ENCODE measurements at regions not wholly inside any gene's neighbourhood (a gene's known extent, or its start where the extent isn't known, plus 50 kb on each side); places are given as distances from the start of the nearest gene placed in this dataset.
A peak's percentile ranks its signal among the peaks of the same experiment; 100 is the strongest.

DNA sequence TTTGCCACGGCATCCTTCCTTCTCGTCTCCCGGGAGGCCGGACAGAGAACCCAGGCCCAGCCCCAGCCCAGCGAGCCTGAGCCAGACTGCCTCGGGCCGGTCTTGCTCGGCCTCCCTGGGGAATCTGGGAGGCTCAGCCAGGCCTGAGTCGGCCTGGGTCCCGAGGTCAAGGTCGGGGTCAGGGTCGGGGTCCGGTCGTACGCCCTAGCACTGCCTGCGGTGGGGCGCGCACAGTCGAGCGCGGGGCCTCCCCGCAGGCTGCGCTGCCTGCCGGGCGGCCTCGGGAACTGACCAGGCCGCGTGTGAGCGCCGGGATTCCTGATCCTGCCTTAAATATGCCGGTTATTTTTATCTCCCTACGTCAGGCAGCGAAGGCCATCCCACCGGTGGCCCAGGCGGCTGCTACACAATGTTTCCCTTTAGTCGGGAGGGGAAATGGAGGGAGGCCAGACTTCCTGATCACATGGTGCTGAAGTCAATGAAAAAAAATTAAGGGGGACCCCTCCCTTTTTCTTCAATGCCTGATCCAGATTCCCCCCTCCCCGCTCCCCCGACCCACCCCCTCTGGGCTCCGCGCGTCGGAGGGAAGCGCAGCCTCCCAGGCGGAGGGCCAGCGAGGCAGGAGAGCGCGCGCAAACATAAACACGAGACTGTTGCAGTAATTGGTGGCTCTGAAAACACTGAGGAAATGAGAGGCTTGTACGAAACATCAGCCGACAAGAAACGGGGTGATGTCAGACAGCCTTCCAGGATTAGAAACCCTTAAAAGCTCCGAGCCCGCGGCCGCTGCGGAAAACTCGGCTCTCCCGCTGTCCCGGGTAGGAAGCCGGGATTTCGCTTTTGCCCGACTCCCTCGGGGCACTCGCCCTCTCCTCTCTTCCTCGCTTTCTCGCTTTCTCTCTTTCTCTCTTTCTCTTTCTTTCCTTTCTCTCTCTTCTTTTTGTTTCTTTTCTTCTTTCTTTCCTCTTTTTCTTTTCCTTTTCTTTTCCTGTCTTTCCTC lies 148.2 kb upstream of the KLF4 start:
- H3K4me1 ChIP-seq: peaks cover 45 to 54% (median 49%) of the 10 kb centered on the region in 10 experiments
- no peaks in the 10 kb centered on the region for H3K36me3 ChIP-seq
- no peaks in the 10 kb centered on the region for H4K20me1 ChIP-seq
- peak overlapping the region; percentile 87 to 99 (median 91) for H3K9ac ChIP-seq
- H3K27ac ChIP-seq: peak overlapping the region; percentile 91 to 100 (median 98)
- peak overlapping the region; percentile 53 to 73 (median 62) for H3K4me3 ChIP-seq
- no peaks in the 10 kb centered on the region for H3K27me3 ChIP-seq
- TF ChIP-seq Cebpa-rat (IDR thresholded peaks at IDR 0.05): no peak
- no peaks in the 10 kb centered on the region for H3K9me3 ChIP-seq (replicated peaks in 1 of 11)
- peak overlapping the region; percentile 92 to 99 (median 95) for H3K4me2 ChIP-seq

DNA sequence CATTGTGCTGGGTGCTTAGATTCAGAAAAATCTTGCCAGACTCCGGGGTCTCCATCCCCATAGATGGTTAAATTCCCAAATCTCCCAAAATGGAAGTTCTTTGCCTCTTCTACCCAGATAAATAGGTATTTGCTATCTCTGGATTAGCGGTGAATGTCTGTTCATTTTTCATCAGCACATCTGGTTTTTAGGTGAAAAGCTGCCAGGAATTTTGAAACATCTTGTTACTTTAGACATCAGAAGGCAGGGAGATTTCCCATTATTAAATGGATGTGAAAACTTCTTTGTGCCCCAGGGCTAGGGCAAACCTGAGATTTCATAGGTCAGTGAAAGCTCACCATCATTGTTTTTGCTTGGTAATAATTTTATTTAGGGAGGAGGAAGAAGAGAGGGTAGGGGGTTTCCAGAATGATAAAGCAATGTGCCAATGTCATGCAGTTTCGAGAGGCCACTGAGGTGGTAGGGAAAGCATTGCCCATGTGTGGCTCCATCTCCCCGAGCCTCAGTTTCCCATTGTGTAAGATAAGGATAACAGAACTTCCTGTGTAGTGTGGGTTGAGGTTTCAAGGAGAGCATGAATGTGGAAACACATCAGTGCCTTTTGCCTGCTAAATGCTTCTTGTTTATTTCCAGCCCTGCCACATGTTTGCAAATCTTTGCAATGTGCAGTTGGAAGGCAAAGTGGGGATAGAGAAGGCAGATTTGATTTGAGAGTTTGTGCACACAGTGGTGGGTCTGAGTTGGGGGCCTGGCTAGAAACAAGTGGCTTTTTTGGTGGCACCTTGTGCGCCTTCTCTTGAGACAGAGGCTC lies 147.2 kb upstream of the KLF4 start:
- H3K9me3 ChIP-seq (replicated peaks in 1 of 11): no peaks in the 10 kb centered on the region
- peak overlapping the region; percentile 79 to 99 (median 94) for H3K4me2 ChIP-seq
- H3K9ac ChIP-seq: peak overlapping the region; percentile 87 to 99 (median 91)
- H3K27ac ChIP-seq: peak overlapping the region; percentile 91 to 100 (median 98)
- H3K27me3 ChIP-seq: no peaks in the 10 kb centered on the region
- no peaks in the 10 kb centered on the region for H3K36me3 ChIP-seq
- H4K20me1 ChIP-seq: no peaks in the 10 kb centered on the region
- TF ChIP-seq Cebpa-rat (IDR thresholded peaks at IDR 0.05): peak in 7 of 11 experiments; percentile 26 to 88 (median 62); a peak in 10 of 22 replicates
- peak overlapping the region in 9 of 10 experiments; percentile 49 to 73 (median 62); a peak in 18 of 20 replicates for H3K4me3 ChIP-seq
- H3K4me1 ChIP-seq: peaks cover 45 to 55% (median 52%) of the 10 kb centered on the region in 10 experiments

DNA sequence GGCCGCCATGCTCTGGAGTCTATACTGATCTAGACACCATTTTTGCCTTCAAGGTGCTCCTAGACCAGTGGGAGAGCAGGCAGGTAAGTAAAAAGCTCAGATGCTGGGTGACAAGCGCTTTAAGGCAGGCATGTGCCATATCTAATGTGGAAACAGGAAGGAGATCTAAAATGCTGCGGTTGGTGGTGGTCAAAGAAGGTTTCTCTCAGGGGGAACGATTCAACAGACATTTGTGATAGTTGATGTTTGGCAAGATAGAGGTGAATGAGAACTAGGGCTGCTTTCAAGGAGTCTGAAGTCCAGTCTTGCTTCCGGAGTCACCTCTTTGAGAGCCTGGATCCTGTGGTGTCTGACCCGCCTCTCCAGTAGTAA lies 146.2 kb upstream of the KLF4 start:
- Histone ChIP-seq H3K27me3 (no peaks in the 10 kb centered on the region), H3K4me2 (peak overlapping the region; percentile 79 to 99 (median 94)), H3K9me3 (replicated peaks in 1 of 11) (no peaks in the 10 kb centered on the region), H3K4me3 (peak overlapping the region in 2 of 10 experiments; percentile 2 to 5; a peak in 1 of 20 replicates), H4K20me1 (no peaks in the 10 kb centered on the region), H3K36me3 (no peaks in the 10 kb centered on the region), H3K27ac (peak overlapping the region in 10 of 11 experiments; percentile 39 to 100 (median 98); a peak in 20 of 22 replicates), H3K4me1 (peaks cover 45 to 64% (median 54%) of the 10 kb centered on the region in 10 experiments), H3K9ac (peak overlapping the region in 8 of 11 experiments; percentile 87 to 99 (median 90); a peak in 15 of 22 replicates)
- TF ChIP-seq Cebpa-rat (IDR thresholded peaks at IDR 0.05): 0 out of 22 replicates have a peak, but pooled peaks of 1 of the 11 experiments have one; percentile 9

DNA sequence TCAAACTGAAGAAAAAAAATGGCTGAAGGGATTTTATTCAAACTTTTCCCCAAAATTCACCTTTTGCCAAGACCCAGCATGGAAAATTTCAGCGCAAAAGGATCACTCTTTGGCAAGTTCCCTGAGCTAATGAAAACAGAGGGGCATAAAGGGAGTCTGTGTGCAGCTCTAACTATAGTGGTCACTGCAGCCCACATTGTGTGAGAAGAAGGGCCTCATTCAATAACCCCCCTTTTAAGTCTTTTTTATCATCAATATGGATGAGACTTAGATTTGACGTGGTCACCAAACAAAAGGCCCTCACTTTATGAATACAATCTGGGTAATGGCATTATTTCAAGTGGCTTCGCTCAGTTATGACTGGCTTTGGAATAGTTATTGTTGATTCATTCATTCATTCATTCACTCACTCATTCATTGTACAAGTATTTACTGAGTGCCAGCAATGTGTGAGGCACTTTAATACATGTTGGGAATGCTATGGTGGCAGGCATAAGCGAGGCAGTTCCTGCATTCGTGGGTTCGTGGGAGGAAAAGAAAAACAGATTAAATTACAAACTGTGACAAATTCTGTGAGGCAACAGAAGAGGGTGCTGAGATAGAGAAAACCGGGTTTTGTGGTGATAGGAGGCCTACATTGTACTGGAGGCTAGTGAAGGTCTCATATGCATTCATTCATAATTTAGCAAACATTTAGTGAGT lies 145.7 kb upstream of the KLF4 start:
- H3K4me1 ChIP-seq: peaks cover 45 to 64% (median 54%) of the 10 kb centered on the region in 10 experiments
- peak overlapping the region in 10 of 11 experiments; percentile 39 to 100 (median 98); a peak in 20 of 22 replicates for H3K27ac ChIP-seq
- no peaks in the 10 kb centered on the region for H4K20me1 ChIP-seq
- H3K9ac ChIP-seq: peak overlapping the region in 8 of 11 experiments; percentile 87 to 99 (median 90); a peak in 13 of 22 replicates
- no peak for TF ChIP-seq Cebpa-rat (IDR thresholded peaks at IDR 0.05)
- no peak overlapping the region for H3K4me3 ChIP-seq
- no peaks in the 10 kb centered on the region for H3K9me3 ChIP-seq (replicated peaks in 1 of 11)
- peak overlapping the region; percentile 79 to 99 (median 94) for H3K4me2 ChIP-seq
- no peaks in the 10 kb centered on the region for H3K27me3 ChIP-seq
- H3K36me3 ChIP-seq: no peaks in the 10 kb centered on the region

DNA sequence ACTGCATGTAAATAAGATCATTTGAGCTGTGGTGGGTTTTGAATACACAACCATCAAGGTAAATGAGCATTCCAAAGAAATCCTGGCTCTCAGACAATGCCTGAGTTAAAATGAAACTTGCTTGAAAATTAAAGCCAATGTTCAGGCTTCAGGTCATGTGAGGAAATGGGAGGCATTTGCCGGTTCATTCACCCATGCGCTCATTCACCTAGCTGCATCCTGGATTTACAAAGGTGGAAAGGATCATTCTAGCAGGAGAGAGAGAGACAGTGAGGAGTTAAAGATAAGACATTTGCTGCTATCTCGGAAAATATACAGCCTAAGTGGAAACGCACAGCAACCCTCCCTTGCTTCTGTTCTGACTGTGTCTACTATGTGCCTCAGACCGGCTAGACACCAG lies 143.8 kb upstream of the KLF4 start:
- Histone ChIP-seq H3K36me3 (no peaks in the 10 kb centered on the region), H3K4me1 (peaks cover 27 to 46% (median 38%) of the 10 kb centered on the region in 10 experiments), H3K4me3 (no peak overlapping the region), H3K27me3 (no peaks in the 10 kb centered on the region), H4K20me1 (no peaks in the 10 kb centered on the region), H3K4me2 (no peak overlapping the region), H3K9ac (no peak overlapping the region), H3K27ac (peak overlapping the region in 1 of 11 experiments; percentile 5; a peak in 1 of 22 replicates), H3K9me3 (replicated peaks in 1 of 11) (no peaks in the 10 kb centered on the region)
- no peak for TF ChIP-seq Cebpa-rat (IDR thresholded peaks at IDR 0.05)

DNA sequence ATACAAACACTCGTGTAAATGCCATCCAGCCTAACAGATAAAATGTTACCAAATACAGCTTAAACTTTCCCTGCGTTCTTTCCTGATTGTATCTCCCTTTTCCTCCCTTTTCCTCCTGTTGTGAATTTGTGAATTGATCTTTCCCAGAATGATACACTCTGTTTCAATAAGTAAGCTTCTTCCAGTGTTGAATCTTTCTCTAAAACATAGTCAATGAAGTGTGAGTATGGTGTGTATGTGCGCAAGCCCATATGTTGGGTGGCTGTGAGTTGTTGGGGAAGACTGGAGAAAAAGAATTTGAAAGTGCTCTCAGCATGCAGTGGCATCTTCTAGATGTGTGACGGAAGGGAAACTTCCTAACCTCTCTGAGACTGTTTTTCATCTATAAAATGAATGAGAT lies 143.1 kb upstream of the KLF4 start:
- no peak for TF ChIP-seq Cebpa-rat (IDR thresholded peaks at IDR 0.05)
- no peaks in the 10 kb centered on the region for H3K9me3 ChIP-seq (replicated peaks in 1 of 11)
- no peak overlapping the region for H3K27ac ChIP-seq
- no peak overlapping the region for H3K4me3 ChIP-seq
- no peaks in the 10 kb centered on the region for H3K36me3 ChIP-seq
- H4K20me1 ChIP-seq: no peaks in the 10 kb centered on the region
- peaks cover 27 to 44% (median 37%) of the 10 kb centered on the region in 10 experiments for H3K4me1 ChIP-seq
- no peaks in the 10 kb centered on the region for H3K27me3 ChIP-seq
- H3K9ac ChIP-seq: no peak overlapping the region
- no peak overlapping the region for H3K4me2 ChIP-seq

DNA sequence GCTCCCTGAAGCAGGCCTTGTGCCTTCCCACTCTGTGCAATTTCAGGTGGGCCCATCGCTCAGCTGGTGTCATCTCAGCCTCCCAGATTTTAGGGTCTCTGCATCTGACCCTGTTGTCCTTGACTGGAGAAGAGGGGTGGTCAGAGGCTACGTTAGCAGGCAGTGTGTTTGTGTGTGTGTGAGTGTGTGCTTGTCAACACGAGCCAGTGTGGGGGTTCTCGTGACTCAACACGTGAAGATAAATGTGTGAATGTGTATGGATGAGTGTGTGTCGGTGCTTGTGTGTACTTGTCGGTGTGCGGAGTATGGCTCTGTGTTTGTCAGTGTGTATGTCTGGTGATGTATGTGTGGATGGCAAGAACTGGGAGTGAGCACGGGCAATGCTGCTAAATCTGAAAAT lies 142.6 kb upstream of the KLF4 start:
- H3K27ac ChIP-seq: peak overlapping the region in 1 of 11 experiments; percentile 12; a peak in 2 of 22 replicates
- peaks cover 24 to 40% (median 33%) of the 10 kb centered on the region in 10 experiments for H3K4me1 ChIP-seq
- H3K9me3 ChIP-seq (replicated peaks in 1 of 11): no peaks in the 10 kb centered on the region
- H3K4me3 ChIP-seq: no peak overlapping the region
- H3K4me2 ChIP-seq: peak overlapping the region in 2 of 11 experiments; percentile 4 to 32; a peak in 2 of 22 replicates
- H3K9ac ChIP-seq: no peak overlapping the region
- H4K20me1 ChIP-seq: no peaks in the 10 kb centered on the region
- TF ChIP-seq Cebpa-rat (IDR thresholded peaks at IDR 0.05): no peak
- H3K27me3 ChIP-seq: no peaks in the 10 kb centered on the region
- no peaks in the 10 kb centered on the region for H3K36me3 ChIP-seq

DNA sequence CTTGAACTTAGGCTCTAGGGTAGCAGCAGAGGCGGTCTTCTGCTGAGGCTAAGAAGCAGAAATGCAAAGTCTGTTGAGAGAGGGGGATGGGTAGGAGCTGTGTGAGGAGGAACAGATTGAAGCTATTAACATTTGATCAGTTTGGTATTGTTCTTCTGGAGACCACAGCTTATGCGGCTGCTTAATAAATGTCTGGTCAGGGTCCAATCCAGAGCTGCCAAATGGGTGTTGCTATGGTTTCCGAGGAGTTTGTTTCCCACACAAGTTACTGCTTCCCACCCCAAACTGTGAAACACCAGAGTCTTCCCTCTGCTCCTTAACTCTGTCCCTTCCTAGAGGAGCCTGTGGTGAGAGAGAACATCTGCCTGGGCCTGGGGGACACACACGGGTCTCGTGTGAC lies 142.2 kb upstream of the KLF4 start:
- Histone ChIP-seq H4K20me1 (no peaks in the 10 kb centered on the region), H3K27ac (peak overlapping the region in 1 of 11 experiments; percentile 12; a peak in 2 of 22 replicates), H3K36me3 (no peaks in the 10 kb centered on the region), H3K9ac (no peak overlapping the region), H3K27me3 (no peaks in the 10 kb centered on the region), H3K9me3 (replicated peaks in 1 of 11) (no peaks in the 10 kb centered on the region), H3K4me1 (peaks cover 20 to 36% (median 29%) of the 10 kb centered on the region in 10 experiments), H3K4me3 (no peak overlapping the region), H3K4me2 (peak overlapping the region in 2 of 11 experiments; percentile 4 to 32; a peak in 2 of 22 replicates)
- no peak for TF ChIP-seq Cebpa-rat (IDR thresholded peaks at IDR 0.05)

Measured in BLaER1 treated with 17β-estradiol and CSF1 and Interleukin-3, amounts not matched to agents 10 nM and 100 nM (cell line).